ENCODE measurements at regions not wholly inside any gene's neighbourhood (a gene's known extent, or its start where the extent isn't known, plus 50 kb on each side); places are given as distances from the start of the nearest gene placed in this dataset.

DNA sequence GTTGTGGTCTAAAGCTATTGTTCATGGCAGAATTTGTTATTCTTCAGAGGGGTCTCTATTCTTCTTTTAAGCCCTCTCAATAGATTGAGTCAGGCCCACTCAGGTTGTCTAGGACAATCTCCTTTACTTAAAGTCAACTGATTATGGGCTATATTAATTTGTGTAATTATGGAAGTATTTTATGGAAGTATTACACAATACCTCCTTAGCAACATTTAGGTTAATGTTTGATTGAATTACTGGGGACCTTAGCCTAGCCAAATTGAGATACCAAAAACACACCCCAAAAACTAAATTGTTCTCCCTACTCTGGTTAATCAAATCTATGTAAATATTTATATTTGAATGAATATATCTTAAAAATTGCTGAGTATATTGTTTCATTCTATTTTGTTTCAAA is 347.1 kb upstream of the GRIN3A start:
- Histone ChIP-seq H3K27me3 (ENCODE audit: control insufficient read depth in 4 of 4, insufficient read depth in 4 of 4, low read length in 3 of 4) (no peaks in the 10 kb centered on the region), H3K36me3 (ENCODE audit: control insufficient read depth in 4 of 4, insufficient read depth in 3 of 4, low read depth in 1 of 4, low read length in 3 of 4) (no peaks in the 10 kb centered on the region), H3K4me3 (ENCODE audit: low read depth in 1 of 3, low read length in 3 of 3) (no peak overlapping the region), H3K9ac (ENCODE audit: low read depth in 1 of 2, low read length in 2 of 2) (no peak overlapping the region), H3K9me3 (ENCODE audit: control insufficient read depth in 4 of 4, low read length in 3 of 4) (no peaks in the 10 kb centered on the region), H3K4me1 (ENCODE audit: control insufficient read depth in 4 of 4, insufficient read depth in 4 of 4, low read length in 3 of 4) (no peaks in the 10 kb centered on the region), H3K27ac (ENCODE audit: low read depth in 1 of 2, low read length in 2 of 2) (no peak overlapping the region)
- no peak for DNase-seq (ENCODE audit: low spot score)
- no peak for TF ChIP-seq HNF4A (conservative IDR thresholded peaks at IDR 0.05)
- TF ChIP-seq, protein P1, sequence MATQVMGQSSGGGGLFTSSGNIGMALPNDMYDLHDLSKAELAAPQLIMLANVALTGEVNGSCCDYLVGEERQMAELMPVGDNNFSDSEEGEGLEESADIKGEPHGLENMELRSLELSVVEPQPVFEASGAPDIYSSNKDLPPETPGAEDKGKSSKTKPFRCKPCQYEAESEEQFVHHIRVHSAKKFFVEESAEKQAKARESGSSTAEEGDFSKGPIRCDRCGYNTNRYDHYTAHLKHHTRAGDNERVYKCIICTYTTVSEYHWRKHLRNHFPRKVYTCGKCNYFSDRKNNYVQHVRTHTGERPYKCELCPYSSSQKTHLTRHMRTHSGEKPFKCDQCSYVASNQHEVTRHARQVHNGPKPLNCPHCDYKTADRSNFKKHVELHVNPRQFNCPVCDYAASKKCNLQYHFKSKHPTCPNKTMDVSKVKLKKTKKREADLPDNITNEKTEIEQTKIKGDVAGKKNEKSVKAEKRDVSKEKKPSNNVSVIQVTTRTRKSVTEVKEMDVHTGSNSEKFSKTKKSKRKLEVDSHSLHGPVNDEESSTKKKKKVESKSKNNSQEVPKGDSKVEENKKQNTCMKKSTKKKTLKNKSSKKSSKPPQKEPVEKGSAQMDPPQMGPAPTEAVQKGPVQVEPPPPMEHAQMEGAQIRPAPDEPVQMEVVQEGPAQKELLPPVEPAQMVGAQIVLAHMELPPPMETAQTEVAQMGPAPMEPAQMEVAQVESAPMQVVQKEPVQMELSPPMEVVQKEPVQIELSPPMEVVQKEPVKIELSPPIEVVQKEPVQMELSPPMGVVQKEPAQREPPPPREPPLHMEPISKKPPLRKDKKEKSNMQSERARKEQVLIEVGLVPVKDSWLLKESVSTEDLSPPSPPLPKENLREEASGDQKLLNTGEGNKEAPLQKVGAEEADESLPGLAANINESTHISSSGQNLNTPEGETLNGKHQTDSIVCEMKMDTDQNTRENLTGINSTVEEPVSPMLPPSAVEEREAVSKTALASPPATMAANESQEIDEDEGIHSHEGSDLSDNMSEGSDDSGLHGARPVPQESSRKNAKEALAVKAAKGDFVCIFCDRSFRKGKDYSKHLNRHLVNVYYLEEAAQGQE (IDR thresholded peaks at IDR 0.05) = no peak
- TF ChIP-seq TAF1 (conservative IDR thresholded peaks at IDR 0.05) = no peak
- TF ChIP-seq RAD21 (IDR thresholded peaks at IDR 0.05) = no peak
- no peak for TF ChIP-seq YY1 (IDR thresholded peaks at IDR 0.05)
- TF ChIP-seq GABPA (IDR thresholded peaks at IDR 0.05 in 1 of 2, conservative IDR thresholded peaks at IDR 0.05 in 1 of 2) = no peak
- TF ChIP-seq HNF4G (IDR thresholded peaks at IDR 0.05) = no peak
- TF ChIP-seq NR2F2 (IDR thresholded peaks at IDR 0.05) = no peak
- TF ChIP-seq, protein P2, sequence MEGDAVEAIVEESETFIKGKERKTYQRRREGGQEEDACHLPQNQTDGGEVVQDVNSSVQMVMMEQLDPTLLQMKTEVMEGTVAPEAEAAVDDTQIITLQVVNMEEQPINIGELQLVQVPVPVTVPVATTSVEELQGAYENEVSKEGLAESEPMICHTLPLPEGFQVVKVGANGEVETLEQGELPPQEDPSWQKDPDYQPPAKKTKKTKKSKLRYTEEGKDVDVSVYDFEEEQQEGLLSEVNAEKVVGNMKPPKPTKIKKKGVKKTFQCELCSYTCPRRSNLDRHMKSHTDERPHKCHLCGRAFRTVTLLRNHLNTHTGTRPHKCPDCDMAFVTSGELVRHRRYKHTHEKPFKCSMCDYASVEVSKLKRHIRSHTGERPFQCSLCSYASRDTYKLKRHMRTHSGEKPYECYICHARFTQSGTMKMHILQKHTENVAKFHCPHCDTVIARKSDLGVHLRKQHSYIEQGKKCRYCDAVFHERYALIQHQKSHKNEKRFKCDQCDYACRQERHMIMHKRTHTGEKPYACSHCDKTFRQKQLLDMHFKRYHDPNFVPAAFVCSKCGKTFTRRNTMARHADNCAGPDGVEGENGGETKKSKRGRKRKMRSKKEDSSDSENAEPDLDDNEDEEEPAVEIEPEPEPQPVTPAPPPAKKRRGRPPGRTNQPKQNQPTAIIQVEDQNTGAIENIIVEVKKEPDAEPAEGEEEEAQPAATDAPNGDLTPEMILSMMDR (IDR thresholded peaks at IDR 0.05; ENCODE audit: low read depth, low read length, missing input control) = no peak
- TF ChIP-seq RXRA (IDR thresholded peaks at IDR 0.05) = no peak
- TF ChIP-seq SP1 (IDR thresholded peaks at IDR 0.05) = no peak
- TF ChIP-seq FOXA1 (IDR thresholded peaks at IDR 0.05) = no peak
- TF ChIP-seq, protein P3, sequence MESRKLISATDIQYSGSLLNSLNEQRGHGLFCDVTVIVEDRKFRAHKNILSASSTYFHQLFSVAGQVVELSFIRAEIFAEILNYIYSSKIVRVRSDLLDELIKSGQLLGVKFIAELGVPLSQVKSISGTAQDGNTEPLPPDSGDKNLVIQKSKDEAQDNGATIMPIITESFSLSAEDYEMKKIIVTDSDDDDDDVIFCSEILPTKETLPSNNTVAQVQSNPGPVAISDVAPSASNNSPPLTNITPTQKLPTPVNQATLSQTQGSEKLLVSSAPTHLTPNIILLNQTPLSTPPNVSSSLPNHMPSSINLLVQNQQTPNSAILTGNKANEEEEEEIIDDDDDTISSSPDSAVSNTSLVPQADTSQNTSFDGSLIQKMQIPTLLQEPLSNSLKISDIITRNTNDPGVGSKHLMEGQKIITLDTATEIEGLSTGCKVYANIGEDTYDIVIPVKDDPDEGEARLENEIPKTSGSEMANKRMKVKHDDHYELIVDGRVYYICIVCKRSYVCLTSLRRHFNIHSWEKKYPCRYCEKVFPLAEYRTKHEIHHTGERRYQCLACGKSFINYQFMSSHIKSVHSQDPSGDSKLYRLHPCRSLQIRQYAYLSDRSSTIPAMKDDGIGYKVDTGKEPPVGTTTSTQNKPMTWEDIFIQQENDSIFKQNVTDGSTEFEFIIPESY (IDR thresholded peaks at IDR 0.05) = no peak
- TF ChIP-seq FOXA2 (IDR thresholded peaks at IDR 0.05) = no peak
- no peak for TF ChIP-seq MAX (IDR thresholded peaks at IDR 0.05)
- no peak for TF ChIP-seq EGR1 (IDR thresholded peaks at IDR 0.05; ENCODE audit: low read depth in 2 of 2)
- TF ChIP-seq, protein P4, sequence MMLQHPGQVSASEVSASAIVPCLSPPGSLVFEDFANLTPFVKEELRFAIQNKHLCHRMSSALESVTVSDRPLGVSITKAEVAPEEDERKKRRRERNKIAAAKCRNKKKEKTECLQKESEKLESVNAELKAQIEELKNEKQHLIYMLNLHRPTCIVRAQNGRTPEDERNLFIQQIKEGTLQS (IDR thresholded peaks at IDR 0.05) = no peak
- no peak for TF ChIP-seq JUND (IDR thresholded peaks at IDR 0.05)

All from liver (tissue), 7 donors.